ENCODE measurements at regions not wholly inside any gene's neighbourhood (a gene's known extent, or its start where the extent isn't known, plus 50 kb on each side); places are given as distances from the start of the nearest gene placed in this dataset.

GRCh38 chr2:19494241-19494640 is 135.8 kb upstream of the OSR1 start:
- no peak overlapping the region for H3K27ac ChIP-seq
- H3K9me3 ChIP-seq (replicated peaks in 1 of 3), result no peaks in the 10 kb centered on the region
- H3K27me3 ChIP-seq, result no peaks in the 10 kb centered on the region
- no peak for DNase-seq
- H3K4me3 ChIP-seq, result no peak overlapping the region
- no peaks in the 10 kb centered on the region for H3K36me3 ChIP-seq (replicated peaks in 1 of 2)
- intact Hi-C loops (cut with DNase I), result no loop called here
- TF ChIP-seq, protein P1, sequence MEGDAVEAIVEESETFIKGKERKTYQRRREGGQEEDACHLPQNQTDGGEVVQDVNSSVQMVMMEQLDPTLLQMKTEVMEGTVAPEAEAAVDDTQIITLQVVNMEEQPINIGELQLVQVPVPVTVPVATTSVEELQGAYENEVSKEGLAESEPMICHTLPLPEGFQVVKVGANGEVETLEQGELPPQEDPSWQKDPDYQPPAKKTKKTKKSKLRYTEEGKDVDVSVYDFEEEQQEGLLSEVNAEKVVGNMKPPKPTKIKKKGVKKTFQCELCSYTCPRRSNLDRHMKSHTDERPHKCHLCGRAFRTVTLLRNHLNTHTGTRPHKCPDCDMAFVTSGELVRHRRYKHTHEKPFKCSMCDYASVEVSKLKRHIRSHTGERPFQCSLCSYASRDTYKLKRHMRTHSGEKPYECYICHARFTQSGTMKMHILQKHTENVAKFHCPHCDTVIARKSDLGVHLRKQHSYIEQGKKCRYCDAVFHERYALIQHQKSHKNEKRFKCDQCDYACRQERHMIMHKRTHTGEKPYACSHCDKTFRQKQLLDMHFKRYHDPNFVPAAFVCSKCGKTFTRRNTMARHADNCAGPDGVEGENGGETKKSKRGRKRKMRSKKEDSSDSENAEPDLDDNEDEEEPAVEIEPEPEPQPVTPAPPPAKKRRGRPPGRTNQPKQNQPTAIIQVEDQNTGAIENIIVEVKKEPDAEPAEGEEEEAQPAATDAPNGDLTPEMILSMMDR (IDR thresholded peaks at IDR 0.05), result no peak
- TF ChIP-seq POLR2A (IDR thresholded peaks at IDR 0.05), result no peak
- 78 to 90% (median 81%) methylated on average over 4 of the region's 4 CpGs for WGBS, 4 donors
- no peaks in the 10 kb centered on the region for H3K4me1 ChIP-seq (replicated peaks in 1 of 2)

DNA sequence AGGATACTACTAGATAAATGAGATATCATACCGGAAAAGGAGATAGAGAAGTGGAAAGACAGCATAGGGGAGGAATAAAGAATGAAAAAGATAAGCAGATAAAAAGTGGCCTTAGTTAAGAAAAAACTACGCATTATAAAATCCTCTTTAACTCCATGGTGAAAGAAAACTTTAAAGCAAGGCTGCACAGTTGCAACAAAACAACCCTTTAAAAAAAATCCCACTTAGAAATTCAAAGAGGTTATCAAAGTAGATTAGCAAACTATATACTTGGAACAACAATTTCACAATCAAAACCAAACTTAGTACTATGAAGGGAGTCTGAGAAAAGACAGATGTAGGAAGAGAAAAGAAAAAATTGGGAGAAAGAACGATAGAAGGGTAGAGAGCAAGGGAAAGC is 133.4 kb upstream of the OSR1 start:
- no peak overlapping the region for H3K4me3 ChIP-seq
- WGBS, 4 donors, result 49 to 64% (median 56%) methylated on average over 3 of the region's 3 CpGs
- no peaks in the 10 kb centered on the region for H3K36me3 ChIP-seq (replicated peaks in 1 of 2)
- intact Hi-C loops (cut with DNase I), result no loop called here
- no peak for DNase-seq
- H3K4me1 ChIP-seq (replicated peaks in 1 of 2), result no peaks in the 10 kb centered on the region
- no peaks in the 10 kb centered on the region for H3K9me3 ChIP-seq (replicated peaks in 1 of 3)
- no peak overlapping the region for H3K27ac ChIP-seq
- no peaks in the 10 kb centered on the region for H3K27me3 ChIP-seq
- TF ChIP-seq, protein P1 (IDR thresholded peaks at IDR 0.05), result no peak
- no peak for TF ChIP-seq POLR2A (IDR thresholded peaks at IDR 0.05)

- no peaks in the 10 kb centered on the region for H3K4me1 ChIP-seq (replicated peaks in 1 of 2)
- DNase-seq, result no peak
- H3K9me3 ChIP-seq (replicated peaks in 1 of 3), result no peaks in the 10 kb centered on the region
- no peaks in the 10 kb centered on the region for H3K36me3 ChIP-seq (replicated peaks in 1 of 2)
- no peak overlapping the region for H3K4me3 ChIP-seq
- TF ChIP-seq, protein P1 (IDR thresholded peaks at IDR 0.05), result no peak
- TF ChIP-seq POLR2A (IDR thresholded peaks at IDR 0.05), result no peak
- WGBS, 4 donors, result 33 to 51% (median 43%) methylated on average over 8 of the region's 8 CpGs
- H3K27me3 ChIP-seq, result no peaks in the 10 kb centered on the region
- intact Hi-C loops (cut with DNase I), result no loop called here
- H3K27ac ChIP-seq, result no peak overlapping the region
Observed at GRCh38 chr2:19490846-19491435, 132.5 kb upstream of the OSR1 start.

DNA sequence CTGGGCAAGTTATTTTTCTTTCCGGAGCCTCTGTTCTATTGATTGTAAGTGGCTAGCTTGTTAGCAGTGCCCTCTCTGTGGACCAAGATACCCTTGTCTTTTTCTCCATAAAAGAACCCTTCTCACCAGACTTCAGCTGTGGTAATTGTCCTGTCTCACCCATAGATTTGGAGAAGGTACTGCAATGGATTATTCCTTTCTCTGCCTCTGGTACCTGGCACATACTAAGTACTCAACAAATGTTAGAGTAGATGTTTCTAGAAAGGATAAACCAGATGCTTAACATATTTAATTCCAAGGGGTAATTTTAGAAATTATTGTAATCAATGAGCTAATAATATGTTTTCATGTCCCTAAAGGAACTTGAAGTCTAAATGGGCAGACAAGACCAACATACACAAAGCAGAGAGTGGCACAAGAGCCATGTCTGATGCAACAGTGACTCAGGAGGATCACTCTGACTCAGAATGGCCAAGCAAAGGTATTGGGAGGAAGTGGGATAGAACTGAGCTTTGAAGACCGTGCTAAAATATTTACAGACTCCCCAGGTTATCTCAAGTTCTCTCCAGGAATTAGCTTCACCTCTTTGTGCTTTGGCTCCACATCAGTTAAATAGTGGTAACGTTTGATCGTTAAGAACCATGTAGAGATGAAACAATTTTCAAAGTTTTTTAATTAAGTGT is 129.7 kb upstream of the OSR1 start:
- H3K9me3 ChIP-seq (replicated peaks in 1 of 3), result no peaks in the 10 kb centered on the region
- H3K4me1 ChIP-seq (replicated peaks in 1 of 2), result no peaks in the 10 kb centered on the region
- H3K36me3 ChIP-seq (replicated peaks in 1 of 2), result no peaks in the 10 kb centered on the region
- 67 to 87% (median 83%) methylated on average over 4 of the region's 4 CpGs for WGBS, 4 donors
- H3K27ac ChIP-seq, result no peak overlapping the region
- peaks cover 3% of the 10 kb centered on the region for H3K27me3 ChIP-seq
- intact Hi-C loops (cut with DNase I), result no loop called here
- DNase-seq, result no peak
- H3K4me3 ChIP-seq, result no peak overlapping the region
- TF ChIP-seq POLR2A (IDR thresholded peaks at IDR 0.05), result no peak
- TF ChIP-seq, protein P1 (IDR thresholded peaks at IDR 0.05), result no peak

Data from adrenal gland (tissue), 9 donors.